Choroid plexus epithelial cell (primary cell): ENCODE measurements at regions not wholly inside any gene's neighbourhood (a gene's known extent, or its start where the extent isn't known, plus 50 kb on each side); places are given as distances from the start of the nearest gene placed in this dataset.

Source experiments
- DNase-seq: peaks from one replicate; pipeline ENCODE4 v3.0.0-alpha.2; 2010; ENCODE audit warnings: low read depth
- H3K4me3 ChIP-seq: 2 replicates; pipeline ENCODE4 v1.5.1; 2011; ENCODE audit warnings: low read depth, mild to moderate bottlenecking, control low read depth, low read length, moderate library complexity
- CTCF ChIP-seq: conservative IDR thresholded peaks from 2 replicates; pipeline ENCODE4 v1.5.1; 2011; ENCODE audit warnings: low read depth, mild to moderate bottlenecking, control low read depth, inconsistent platforms, low read length, moderate library complexity

GRCh38 chr5:163807781-163808180 is 302.4 kb downstream of the MAT2B start:
- no peak overlapping the region for H3K4me3 ChIP-seq
- no peak for TF ChIP-seq CTCF
- DNase-seq: no peak

GRCh38 chr5:163809473-163809872 is 304.1 kb downstream of the MAT2B start:
- peak; percentile 36 for TF ChIP-seq CTCF
- DNase-seq: peak; percentile 57
- H3K4me3 ChIP-seq: no peak overlapping the region

GRCh38 chr5:163813900-163814299 is 308.5 kb downstream of the MAT2B start:
- no peak for TF ChIP-seq CTCF
- no peak for DNase-seq
- no peak overlapping the region for H3K4me3 ChIP-seq

- peak; percentile 61 for DNase-seq
- TF ChIP-seq CTCF: no peak
- no peak overlapping the region for H3K4me3 ChIP-seq
These were observed 309.9 kb downstream of the MAT2B start for GRCh38 chr5:163815240-163815791.

- DNase-seq: peak; percentile 6
- H3K4me3 ChIP-seq: no peak overlapping the region
- TF ChIP-seq CTCF: no peak
These were observed 315.7 kb downstream of the MAT2B start for GRCh38 chr5:163821142-163821541.

- H3K4me3 ChIP-seq: no peak overlapping the region
- no peak for TF ChIP-seq CTCF
- no peak for DNase-seq
These were observed 317.1 kb downstream of the MAT2B start for GRCh38 chr5:163822548-163822947.

GRCh38 chr5:163825661-163826060 is 320.2 kb downstream of the MAT2B start:
- TF ChIP-seq CTCF: no peak
- no peak for DNase-seq
- no peak overlapping the region for H3K4me3 ChIP-seq
